ENCODE measurements at regions not wholly inside any gene's neighbourhood (a gene's known extent, or its start where the extent isn't known, plus 50 kb on each side); places are given as distances from the start of the nearest gene placed in this dataset.

- TF ChIP-seq POLR2AphosphoS5 (IDR thresholded peaks at IDR 0.05; ENCODE audit: insufficient read depth in 1 of 2, low read depth in 1 of 2) = no peak
- no peak for TF ChIP-seq POLR2A (IDR thresholded peaks at IDR 0.05)
- TF ChIP-seq, protein P1, sequence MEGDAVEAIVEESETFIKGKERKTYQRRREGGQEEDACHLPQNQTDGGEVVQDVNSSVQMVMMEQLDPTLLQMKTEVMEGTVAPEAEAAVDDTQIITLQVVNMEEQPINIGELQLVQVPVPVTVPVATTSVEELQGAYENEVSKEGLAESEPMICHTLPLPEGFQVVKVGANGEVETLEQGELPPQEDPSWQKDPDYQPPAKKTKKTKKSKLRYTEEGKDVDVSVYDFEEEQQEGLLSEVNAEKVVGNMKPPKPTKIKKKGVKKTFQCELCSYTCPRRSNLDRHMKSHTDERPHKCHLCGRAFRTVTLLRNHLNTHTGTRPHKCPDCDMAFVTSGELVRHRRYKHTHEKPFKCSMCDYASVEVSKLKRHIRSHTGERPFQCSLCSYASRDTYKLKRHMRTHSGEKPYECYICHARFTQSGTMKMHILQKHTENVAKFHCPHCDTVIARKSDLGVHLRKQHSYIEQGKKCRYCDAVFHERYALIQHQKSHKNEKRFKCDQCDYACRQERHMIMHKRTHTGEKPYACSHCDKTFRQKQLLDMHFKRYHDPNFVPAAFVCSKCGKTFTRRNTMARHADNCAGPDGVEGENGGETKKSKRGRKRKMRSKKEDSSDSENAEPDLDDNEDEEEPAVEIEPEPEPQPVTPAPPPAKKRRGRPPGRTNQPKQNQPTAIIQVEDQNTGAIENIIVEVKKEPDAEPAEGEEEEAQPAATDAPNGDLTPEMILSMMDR (IDR thresholded peaks at IDR 0.05) = no peak
Measured at GRCh38 chr11:115678942-115679341, 174.7 kb upstream of the CADM1 start.
